ENCODE measurements at regions not wholly inside any gene's neighbourhood (a gene's known extent, or its start where the extent isn't known, plus 50 kb on each side); places are given as distances from the start of the nearest gene placed in this dataset.

- Histone ChIP-seq H3K9me2 (ENCODE audit: insufficient read depth) (0 out of 2 replicates have a peak, but pooled peaks cover 3% of the 10 kb centered on the region), H3K9me3 (ENCODE audit: insufficient read depth, low read depth) (no peaks in the 10 kb centered on the region), H3K36me3 (ENCODE audit: low read depth) (no peaks in the 10 kb centered on the region), H3F3A (ENCODE audit: insufficient read depth, low read depth) (no peaks in the 10 kb centered on the region), H2AFZ (no peak overlapping the region), H3K4me3 (no peak overlapping the region), H3K27me3 (ENCODE audit: insufficient read depth, low read depth) (peaks cover 4% of the 10 kb centered on the region; the same call in 1 of the 2 replicates), H3K79me2 (ENCODE audit: low read depth) (no peaks in the 10 kb centered on the region), H3K27ac (no peak overlapping the region), H3K4me1 (replicated peaks; ENCODE audit: insufficient read depth) (no peaks in the 10 kb centered on the region), H4K20me1 (ENCODE audit: insufficient read depth) (no peaks in the 10 kb centered on the region), H3K4me2 (no peak overlapping the region)
- CTCF ChIA-PET = no interaction called here
- POLR2A ChIA-PET (ENCODE audit: unreplicated experiment) = no interaction called here
- no TSS peak for BruUV-seq (replicated peaks)
- intact Hi-C loops (cut with micrococcal nuclease; ENCODE audit: unreplicated experiment) = no loop called here
- no peak for DNase-seq
- no peak for TF ChIP-seq EZH2 (IDR thresholded peaks at IDR 0.05; ENCODE audit: low read depth)
- no peak for TF ChIP-seq CTCF (conservative IDR thresholded peaks at IDR 0.05)
Measured at GRCh38 chr17:52995147-52995546, 827.6 kb upstream of the KIF2B start.

GRCh38 chr17:52986056-52986662, 827.6 kb upstream of the CA10 start:
- H2AFZ ChIP-seq = no peak overlapping the region
- no TSS peak for BruUV-seq (replicated peaks)
- H3F3A ChIP-seq (ENCODE audit: insufficient read depth, low read depth) = no peaks in the 10 kb centered on the region
- TF ChIP-seq EZH2 (IDR thresholded peaks at IDR 0.05; ENCODE audit: low read depth) = no peak
- no peak for TF ChIP-seq CTCF (conservative IDR thresholded peaks at IDR 0.05)
- POLR2A ChIA-PET (ENCODE audit: unreplicated experiment) = no interaction called here
- intact Hi-C loops (cut with micrococcal nuclease; ENCODE audit: unreplicated experiment) = no loop called here
- H3K79me2 ChIP-seq (ENCODE audit: low read depth) = no peaks in the 10 kb centered on the region
- H3K4me3 ChIP-seq = no peak overlapping the region
- no peaks in the 10 kb centered on the region for H4K20me1 ChIP-seq (ENCODE audit: insufficient read depth)
- no peaks in the 10 kb centered on the region for H3K4me1 ChIP-seq (replicated peaks; ENCODE audit: insufficient read depth)
- 0 out of 2 replicates have a peak, but pooled peaks cover 3% of the 10 kb centered on the region for H3K9me2 ChIP-seq (ENCODE audit: insufficient read depth)
- H3K27me3 ChIP-seq (ENCODE audit: insufficient read depth, low read depth) = no peaks in the 10 kb centered on the region
- H3K36me3 ChIP-seq (ENCODE audit: low read depth) = no peaks in the 10 kb centered on the region
- no peak overlapping the region for H3K27ac ChIP-seq
- DNase-seq = no peak
- H3K9me3 ChIP-seq (ENCODE audit: insufficient read depth, low read depth) = no peaks in the 10 kb centered on the region
- CTCF ChIA-PET = no interaction called here
- no peak overlapping the region for H3K4me2 ChIP-seq

GRCh38 chr17:52982331-52982730, 823.8 kb upstream of the CA10 start:
- no peak overlapping the region for H3K27ac ChIP-seq
- DNase-seq = no peak
- no TSS peak for BruUV-seq (replicated peaks)
- CTCF ChIA-PET = no interaction called here
- H3K4me3 ChIP-seq = no peak overlapping the region
- H3K9me3 ChIP-seq (ENCODE audit: insufficient read depth, low read depth) = no peaks in the 10 kb centered on the region
- TF ChIP-seq EZH2 (IDR thresholded peaks at IDR 0.05; ENCODE audit: low read depth) (no peak), CTCF (conservative IDR thresholded peaks at IDR 0.05) (no peak)
- no peaks in the 10 kb centered on the region for H3K79me2 ChIP-seq (ENCODE audit: low read depth)
- H3K9me2 ChIP-seq (ENCODE audit: insufficient read depth) = no peaks in the 10 kb centered on the region
- H3K27me3 ChIP-seq (ENCODE audit: insufficient read depth, low read depth) = no peaks in the 10 kb centered on the region
- H3K36me3 ChIP-seq (ENCODE audit: low read depth) = no peaks in the 10 kb centered on the region
- no peaks in the 10 kb centered on the region for H3F3A ChIP-seq (ENCODE audit: insufficient read depth, low read depth)
- H3K4me1 ChIP-seq (replicated peaks; ENCODE audit: insufficient read depth) = no peaks in the 10 kb centered on the region
- no peaks in the 10 kb centered on the region for H4K20me1 ChIP-seq (ENCODE audit: insufficient read depth)
- POLR2A ChIA-PET (ENCODE audit: unreplicated experiment) = no interaction called here
- H2AFZ ChIP-seq = no peak overlapping the region
- H3K4me2 ChIP-seq = no peak overlapping the region
- intact Hi-C loops (cut with micrococcal nuclease; ENCODE audit: unreplicated experiment) = no loop called here
